Occipital lobe (tissue), 1 donor: ENCODE measurements at regions not wholly inside any gene's neighbourhood (a gene's known extent, or its start where the extent isn't known, plus 50 kb on each side); places are given as distances from the start of the nearest gene placed in this dataset.

Experiments used
- DNase-seq: peaks from one replicate; lab custom pipeline; 2025; lab: John Stamatoyannopoulos, UW

- no peak for DNase-seq
These were observed 782.5 kb upstream of the ZEB2 start for GRCh38 chr2:145302451-145302850.

- DNase-seq = no peak
These were observed 779.4 kb upstream of the ZEB2 start for GRCh38 chr2:145299368-145299767.

GRCh38 chr2:145292166-145292565, 772.2 kb upstream of the ZEB2 start:
- no peak for DNase-seq

GRCh38 chr2:145290986-145291385, 771.1 kb upstream of the ZEB2 start:
- no peak for DNase-seq

GRCh38 chr2:145289946-145290345, 770.0 kb upstream of the ZEB2 start:
- no peak for DNase-seq

- no peak for DNase-seq
These were observed 769.0 kb upstream of the ZEB2 start for GRCh38 chr2:145288650-145289496.

GRCh38 chr2:145287736-145288135, 767.8 kb upstream of the ZEB2 start:
- DNase-seq = no peak

GRCh38 chr2:145286716-145287275, 766.9 kb upstream of the ZEB2 start:
- DNase-seq = no peak

- no peak for DNase-seq
These were observed 764.6 kb upstream of the ZEB2 start for GRCh38 chr2:145284551-145284950.

GRCh38 chr2:145283131-145283530, 763.2 kb upstream of the ZEB2 start:
- DNase-seq = no peak

- no peak for DNase-seq
These were observed 758.0 kb upstream of the ZEB2 start for GRCh38 chr2:145277922-145278321.

- DNase-seq = no peak
These were observed 753.9 kb upstream of the ZEB2 start for GRCh38 chr2:145273840-145274239.

GRCh38 chr2:145268931-145269330, 749.0 kb upstream of the ZEB2 start:
- DNase-seq = no peak

GRCh38 chr2:145267451-145267850, 747.5 kb upstream of the ZEB2 start:
- no peak for DNase-seq

- DNase-seq = no peak
These were observed 745.3 kb upstream of the ZEB2 start for GRCh38 chr2:145265244-145265643.

- DNase-seq = no peak
These were observed 740.8 kb upstream of the ZEB2 start for GRCh38 chr2:145260674-145261073.

- DNase-seq = no peak
These were observed 740.2 kb upstream of the ZEB2 start for GRCh38 chr2:145260081-145260480.

- DNase-seq = no peak
These were observed 739.1 kb upstream of the ZEB2 start for GRCh38 chr2:145258903-145259579.

- no peak for DNase-seq
These were observed 738.0 kb upstream of the ZEB2 start for GRCh38 chr2:145257931-145258330.

GRCh38 chr2:145256551-145256950, 736.6 kb upstream of the ZEB2 start:
- DNase-seq = no peak

- DNase-seq = no peak
These were observed 734.4 kb upstream of the ZEB2 start for GRCh38 chr2:145254291-145254690.

GRCh38 chr2:145253492-145253891, 733.6 kb upstream of the ZEB2 start:
- DNase-seq = no peak
